UCSD-AML1 (cell line): ENCODE measurements at regions not wholly inside any gene's neighbourhood (a gene's known extent, or its start where the extent isn't known, plus 50 kb on each side); places are given as distances from the start of the nearest gene placed in this dataset.
A peak's percentile ranks its signal among the peaks of the same experiment; 100 is the strongest.

Experiments used
- DNase-seq: peaks from one replicate; lab custom pipeline; 2025; ENCODE audit not compliant: unreplicated experiment; lab: John Stamatoyannopoulos, UW

DNA sequence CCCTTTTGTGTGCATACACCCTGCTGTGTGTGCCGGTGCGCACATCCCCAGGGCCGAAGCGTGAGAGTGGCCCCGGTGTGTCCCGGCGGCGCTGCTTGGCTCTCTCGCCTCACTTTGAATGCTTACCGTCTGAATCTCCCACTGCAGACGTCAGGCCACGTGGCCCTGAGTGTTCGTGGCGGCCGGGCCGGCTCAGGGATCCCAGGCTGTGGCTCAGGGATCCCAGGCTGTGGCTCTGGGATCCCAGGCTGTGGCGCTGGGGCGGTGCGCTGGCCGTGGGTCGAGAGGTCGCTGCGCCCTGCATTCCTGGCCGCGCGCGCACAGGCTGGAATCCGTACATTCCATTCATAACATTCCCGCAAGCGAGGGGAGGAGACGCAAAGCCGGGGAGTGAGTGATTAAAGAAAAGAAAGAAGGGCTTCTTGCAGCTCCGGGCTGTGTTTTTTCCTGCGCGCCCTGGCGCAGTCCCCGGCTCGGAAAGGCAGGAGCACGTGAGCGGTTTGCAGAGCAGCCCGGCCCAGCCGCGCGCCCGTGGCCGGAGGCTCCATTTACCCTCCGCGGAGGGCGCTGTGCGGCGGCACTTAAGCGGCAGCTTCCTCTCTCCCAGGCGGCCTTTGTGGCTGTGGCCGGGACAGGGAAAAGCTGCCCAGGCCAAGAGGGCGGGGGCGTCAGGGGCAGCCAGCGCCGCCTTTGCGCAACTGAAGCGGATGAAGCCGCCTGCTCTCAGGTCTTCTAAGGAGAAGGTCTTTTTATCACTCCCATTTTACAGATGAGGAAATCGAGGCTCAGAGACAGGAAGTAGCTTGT is 87.0 kb upstream of the ALDH1L1 start:
- no peak for DNase-seq

DNA sequence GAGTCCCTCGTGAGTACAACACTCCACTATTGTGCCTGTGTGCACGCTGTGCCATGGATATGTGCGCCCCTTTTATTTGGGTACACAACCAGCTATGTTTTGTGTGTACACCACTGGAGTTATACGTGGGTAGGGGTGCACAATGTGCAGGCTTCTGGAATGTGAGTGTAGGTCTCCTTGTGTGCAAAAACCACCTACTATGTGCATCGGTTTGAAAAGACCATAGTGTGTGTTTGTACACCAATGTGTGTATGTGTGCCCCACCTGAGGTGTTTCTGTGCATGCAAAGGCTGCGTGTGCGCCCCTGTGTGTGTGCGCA is 86.4 kb upstream of the ALDH1L1 start:
- no peak for DNase-seq

DNA sequence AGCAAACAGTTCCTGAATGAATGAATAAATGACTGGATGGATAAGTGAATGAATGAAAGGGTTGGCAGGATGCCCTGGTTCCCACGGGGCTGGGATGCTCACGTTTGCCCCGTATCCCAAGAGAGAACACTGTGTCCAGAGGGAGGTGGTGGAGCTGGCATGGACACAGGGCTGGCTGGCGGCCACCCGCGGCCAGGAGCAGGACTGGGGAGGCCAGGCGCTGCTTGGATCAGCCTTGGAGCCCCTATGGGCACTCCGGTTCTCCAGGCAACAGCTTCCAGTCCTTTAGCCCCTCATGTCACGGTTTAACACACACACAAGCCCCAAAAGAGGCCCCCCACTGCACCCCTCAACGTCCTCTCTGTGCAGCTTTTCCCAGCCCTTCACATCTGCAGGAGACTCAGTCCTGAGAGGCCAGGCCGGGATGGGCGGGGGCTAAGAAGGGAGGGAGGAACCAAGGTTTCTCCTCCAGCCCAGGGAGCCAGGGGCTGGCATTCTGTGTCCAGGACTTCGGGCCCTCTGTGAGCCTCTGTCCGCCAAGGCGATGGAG is 86.0 kb upstream of the ALDH1L1 start:
- DNase-seq = no peak

DNA sequence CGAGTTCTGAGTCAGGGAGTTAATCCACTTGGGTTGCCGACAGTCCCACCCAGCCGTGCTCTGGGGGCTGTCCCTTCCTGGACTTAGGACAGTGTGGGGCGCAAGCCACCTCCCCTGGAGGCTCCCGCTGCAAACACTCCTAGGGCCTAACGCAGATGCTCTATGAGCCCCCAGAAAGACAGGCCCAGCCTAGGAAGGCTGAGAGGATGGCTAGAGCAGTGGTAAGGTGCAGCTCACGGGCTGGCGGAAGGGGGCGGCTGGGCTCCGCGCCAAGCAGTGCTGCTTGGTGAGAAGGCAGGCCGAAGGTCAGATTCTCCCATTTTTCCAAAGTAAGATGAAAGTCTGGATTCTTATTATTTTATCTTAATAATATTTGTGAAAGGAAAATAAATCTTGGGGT is 84.6 kb upstream of the ALDH1L1 start:
- DNase-seq = no peak

DNA sequence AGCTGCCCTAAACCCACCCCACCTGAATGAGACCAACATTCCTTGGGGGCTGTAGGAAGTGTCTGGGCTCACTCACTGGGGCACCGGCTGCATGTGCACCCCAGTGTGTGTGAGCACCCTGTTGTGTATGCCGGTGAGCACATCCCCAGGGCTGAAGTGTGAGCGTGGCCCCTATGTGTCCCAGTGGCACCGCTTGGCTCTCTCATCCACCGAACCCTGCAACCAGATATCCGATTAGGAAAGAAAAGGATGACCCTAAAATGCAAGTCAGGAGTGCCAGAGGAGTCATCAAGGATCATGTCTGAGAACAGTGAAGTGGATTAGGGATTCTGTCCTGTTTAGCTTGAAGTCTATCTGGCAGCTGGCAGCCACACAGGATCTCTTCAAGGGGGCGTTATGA is 84.0 kb upstream of the ALDH1L1 start:
- no peak for DNase-seq

DNA sequence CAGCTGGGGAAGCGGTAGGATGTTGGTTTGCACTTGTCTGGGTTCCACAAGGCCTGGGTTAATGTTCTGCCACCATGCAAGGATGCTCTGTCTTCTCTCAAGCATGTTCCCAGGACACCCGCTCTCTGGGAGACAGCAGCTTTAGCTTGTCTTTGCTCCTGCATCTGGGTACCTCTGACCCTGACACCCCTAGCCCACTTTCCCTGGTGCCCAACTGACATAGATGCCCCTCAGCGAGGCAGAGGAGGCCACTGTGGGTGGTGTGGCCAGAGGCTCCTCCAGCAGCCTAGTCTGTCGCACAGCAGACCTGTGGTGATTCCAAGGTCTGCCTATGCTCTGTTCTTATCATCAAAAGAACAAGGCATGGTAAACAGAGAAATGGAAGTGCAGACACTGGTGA is 83.6 kb upstream of the ALDH1L1 start:
- no peak for DNase-seq

DNA sequence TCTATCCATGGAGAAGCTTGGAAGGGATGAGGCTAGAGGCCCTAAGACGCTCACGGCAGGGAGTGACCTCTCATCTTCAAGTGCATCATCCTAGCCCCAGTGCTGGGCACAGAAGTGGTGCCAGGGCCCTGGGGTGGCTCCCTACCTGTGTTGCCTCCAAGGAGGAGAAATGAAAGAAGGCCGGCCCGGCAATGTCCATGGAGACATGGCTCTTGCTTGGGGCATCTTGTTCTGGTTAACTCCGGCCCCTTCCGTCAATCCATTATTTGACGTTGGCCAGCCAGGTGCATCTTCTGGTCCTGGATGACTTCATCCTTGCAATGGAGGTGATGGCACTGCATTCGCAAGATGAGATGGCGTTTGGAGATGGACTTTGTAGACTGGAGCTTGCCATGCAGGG is 83.2 kb upstream of the ALDH1L1 start:
- DNase-seq = no peak

DNA sequence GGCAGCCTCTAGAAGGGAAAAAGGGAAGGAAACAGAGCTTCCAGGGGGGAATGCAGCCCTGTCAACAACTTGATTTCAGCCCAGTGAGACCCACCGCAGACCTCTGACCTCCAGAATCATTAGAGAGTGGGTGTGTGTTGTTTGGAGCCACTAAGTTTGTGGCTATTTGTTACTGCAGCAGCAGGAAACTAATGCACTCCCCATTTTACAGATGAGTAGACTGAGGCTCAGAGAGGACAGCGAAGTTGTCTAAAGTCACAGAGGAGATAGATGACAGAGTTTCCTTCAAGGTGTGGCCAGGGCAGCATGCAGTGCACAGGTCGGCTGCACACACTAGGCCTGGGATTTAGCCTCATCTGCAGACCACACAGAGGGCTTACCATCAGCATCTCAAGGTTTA is 81.8 kb upstream of the ALDH1L1 start:
- no peak for DNase-seq

DNA sequence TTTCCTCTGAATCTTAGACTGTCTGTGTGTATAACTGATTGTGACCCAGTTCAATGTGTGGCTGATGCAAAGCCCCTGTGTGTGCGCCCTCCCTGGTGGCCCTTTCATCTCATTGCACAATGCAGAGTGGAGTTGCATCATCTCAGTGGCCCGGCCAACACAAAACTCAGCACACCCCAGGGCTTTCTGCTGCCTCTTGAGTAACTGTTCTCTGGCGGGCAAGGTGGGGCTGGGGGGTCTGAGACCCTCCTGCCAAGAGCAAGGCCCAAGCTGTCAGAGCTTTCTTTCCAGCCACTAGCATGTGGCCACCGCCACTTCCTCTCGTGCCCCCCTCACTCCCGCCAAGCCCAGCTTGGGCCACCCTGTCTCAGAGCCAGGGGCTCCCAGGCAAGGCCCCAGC is 80.7 kb upstream of the ALDH1L1 start:
- DNase-seq = peak; percentile 36

DNA sequence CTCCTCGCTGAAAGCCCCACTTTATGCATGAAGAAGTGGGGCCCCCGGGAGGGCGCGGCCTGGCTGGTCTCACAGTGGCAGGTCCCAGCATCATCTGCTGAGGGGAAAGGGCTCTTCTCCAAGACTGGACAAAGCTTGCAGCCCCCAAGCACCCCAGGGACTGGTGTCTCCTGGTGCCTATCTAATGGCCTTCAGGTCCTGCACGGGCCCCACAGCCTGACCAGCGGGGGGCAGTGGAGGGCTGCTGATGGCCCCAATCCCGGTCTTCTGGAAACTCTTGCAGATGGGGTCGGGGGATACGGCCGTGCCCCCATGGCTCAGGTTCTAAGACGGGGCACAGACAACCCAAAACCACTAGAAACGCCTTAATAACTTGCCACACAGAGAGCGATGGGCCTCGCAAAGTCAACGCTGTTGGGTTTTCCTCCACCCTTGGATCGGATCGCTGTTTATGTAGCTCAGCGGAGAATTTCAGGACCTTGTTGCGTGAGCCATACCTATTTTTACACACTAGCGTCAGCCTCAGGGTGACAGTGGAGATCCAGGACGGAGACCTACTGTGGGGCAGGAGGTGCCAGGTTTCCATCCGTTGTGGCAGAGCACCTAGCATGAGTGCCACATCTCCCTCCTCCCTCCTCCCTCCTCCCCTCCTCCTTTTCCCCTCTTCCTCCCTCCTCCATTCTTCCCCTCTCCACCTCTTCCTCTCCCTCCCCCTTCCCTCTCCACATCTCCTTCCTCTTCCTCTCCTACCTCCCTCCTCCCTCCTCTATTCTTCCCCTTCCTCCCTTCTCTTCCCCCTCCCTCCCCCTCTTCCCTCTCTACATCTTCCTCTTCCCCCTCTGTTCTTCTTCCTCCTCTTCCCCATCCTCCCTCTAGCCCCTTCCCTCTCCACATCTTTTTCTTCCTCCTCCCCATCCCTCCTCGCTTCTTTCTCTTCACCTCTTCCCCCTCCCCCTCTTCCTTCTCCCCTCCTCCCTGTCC is 79.3 kb upstream of the ALDH1L1 start:
- DNase-seq = peak; percentile 48

DNA sequence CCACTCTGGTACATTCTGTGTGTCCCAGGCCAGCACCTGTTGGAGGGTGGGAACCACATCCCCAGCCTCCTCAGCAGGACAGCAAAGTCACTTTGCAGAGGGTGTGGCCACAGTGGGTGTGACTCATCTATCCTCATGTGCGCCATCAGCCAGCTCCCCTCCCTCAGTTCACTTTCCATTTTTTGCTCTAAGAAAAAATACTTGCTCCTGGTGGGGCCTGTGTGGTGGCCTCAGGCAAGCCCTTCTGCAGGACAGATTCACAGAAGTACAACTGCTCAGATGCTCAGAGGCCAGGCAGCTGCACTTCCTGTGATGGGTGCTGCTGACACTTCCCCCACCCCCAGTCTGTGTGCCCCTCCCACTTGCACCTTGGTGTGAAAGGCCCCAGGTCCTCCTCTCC is 78.3 kb upstream of the ALDH1L1 start:
- no peak for DNase-seq

DNA sequence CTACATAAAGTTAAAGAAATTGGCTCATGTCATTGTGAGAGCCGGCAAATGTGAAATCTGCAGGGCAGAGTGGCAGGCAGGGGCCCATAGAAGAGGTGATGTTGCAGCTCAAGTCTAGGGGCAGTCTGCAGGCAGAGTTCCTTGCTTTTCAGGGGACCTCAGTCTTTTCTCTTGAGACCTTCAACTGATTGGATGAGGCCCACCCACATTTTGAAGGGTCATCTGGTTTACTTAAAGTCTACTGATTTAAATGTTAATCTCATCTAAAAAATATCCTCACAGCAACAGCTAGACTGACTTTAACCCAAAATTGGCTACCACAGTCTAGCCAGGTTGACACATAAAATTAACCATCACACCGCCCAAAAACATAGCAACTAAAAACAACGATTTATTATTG is 77.6 kb upstream of the ALDH1L1 start:
- DNase-seq = no peak

DNA sequence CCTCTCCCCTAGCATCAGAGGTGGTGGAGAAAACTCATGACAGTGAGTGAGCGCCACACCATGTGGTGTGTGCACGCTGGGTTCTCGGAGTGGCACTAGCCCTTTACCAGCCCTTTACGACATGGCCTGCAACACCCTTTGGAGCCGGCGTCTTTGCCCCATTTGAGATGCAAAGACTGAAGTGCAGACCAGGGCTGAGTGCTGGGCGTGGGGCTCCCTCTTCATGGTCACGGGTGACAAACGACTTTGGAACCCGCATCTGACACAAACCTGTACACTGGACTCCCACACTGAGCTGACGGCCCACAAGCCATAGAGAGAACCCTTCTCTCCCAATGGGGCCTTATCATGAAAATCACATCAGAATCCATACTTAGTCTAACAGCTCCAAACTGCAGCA is 76.8 kb upstream of the ALDH1L1 start:
- DNase-seq = no peak

DNA sequence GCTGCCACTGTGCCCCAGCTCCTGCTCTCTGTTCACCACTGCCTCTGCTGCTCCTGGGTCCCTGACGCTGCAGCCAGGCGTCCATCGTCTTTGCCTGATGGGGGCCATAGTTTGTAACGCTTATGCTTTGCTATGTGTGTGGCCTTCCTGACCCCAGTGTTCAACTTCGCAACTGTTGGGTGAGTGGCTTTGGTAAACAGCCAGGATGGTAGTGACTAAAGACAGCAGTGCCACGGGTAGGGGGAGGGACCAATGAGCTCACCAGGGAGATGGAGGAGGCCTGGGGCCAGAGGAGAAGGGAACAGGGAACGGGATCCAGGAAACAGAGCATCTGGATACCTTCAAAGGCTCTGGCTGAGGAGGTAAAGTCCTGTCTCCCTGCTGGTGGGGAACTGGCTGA is 75.9 kb upstream of the ALDH1L1 start:
- DNase-seq = no peak

DNA sequence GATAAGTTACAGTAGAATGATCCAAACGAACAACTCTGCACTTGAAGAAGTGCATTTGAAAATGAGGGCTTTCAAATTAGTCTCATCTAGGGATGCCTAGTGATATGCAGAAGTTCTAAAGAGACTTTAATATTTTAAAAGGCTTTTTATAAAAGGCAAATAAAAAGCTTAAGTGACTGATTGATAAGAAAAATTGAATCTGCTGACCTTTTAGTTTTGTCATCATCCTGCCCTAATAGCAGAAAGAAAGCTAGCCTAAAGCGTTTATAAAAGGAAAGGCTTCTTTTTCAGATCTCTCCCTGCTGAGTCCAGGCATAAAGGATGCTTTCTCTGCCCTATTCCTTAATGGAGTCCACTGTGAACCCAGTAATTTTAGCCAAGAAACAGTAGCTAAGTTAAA is 72.7 kb upstream of the ALDH1L1 start:
- DNase-seq = no peak

DNA sequence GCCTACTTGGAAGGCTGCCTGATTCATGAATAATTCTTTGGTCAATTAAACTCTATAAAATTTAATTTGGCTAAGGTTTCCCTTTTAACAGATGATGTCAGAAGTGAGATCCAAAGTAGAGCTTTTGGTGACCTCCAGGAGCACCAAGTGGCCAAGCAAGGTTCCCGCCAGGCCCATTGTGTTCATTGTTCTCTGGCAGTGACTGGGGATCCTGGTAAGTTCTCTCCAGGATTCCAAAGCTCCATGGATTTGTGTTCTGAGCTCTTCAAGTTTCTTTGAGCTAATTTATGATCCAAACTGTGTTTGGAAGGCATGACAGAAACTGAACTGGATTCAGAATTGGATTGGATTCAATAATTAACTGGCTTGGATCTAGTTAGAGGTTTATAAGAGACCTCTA is 72.0 kb upstream of the ALDH1L1 start:
- DNase-seq = no peak

DNA sequence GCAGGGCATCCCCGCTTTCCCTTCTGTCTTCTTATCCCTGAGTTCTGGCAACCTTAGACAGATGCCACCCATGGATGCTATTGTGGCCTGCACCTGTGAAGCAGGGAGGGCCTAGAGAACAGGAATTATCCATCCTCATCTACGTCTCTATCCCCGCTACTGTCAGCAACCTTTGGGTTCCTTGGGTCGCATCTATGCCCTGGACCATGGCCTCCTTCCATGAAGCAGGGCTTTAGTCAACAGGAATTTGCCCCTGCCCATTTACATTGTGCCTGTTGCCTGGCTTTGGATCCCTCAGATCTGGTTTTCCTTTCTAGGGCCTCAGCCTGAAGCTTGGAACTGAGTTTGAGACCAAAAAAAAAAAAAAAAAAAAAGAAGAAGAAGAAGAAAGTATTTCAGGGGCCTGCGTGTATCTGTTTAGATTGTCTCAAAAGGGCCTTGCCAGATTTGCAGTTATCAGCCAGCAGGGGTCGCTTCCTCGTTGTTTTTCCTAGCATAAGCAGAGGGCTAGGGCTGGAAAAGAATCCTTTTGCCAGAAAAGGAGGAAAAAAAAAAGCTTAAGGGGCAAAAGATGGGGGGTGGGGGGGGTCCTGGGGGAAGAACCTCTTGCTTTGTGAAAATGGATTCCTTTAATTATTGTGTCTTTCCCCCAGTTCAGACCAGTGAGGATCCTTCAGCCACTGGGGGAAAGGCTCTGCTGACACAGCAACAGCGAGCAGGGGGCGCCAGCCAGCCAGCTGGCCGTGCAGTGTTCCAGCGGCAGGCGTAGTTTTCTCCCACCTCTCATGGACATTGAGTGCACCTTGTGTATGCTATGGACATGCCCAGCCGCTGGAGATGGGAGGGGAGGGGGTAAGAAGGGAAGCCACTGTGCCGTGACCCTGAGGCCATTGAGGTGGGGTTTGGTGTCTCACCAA is 65.7 kb upstream of the ALDH1L1 start:
- DNase-seq = no peak
